ENCODE measurements at regions not wholly inside any gene's neighbourhood (a gene's known extent, or its start where the extent isn't known, plus 50 kb on each side); places are given as distances from the start of the nearest gene placed in this dataset.

DNA sequence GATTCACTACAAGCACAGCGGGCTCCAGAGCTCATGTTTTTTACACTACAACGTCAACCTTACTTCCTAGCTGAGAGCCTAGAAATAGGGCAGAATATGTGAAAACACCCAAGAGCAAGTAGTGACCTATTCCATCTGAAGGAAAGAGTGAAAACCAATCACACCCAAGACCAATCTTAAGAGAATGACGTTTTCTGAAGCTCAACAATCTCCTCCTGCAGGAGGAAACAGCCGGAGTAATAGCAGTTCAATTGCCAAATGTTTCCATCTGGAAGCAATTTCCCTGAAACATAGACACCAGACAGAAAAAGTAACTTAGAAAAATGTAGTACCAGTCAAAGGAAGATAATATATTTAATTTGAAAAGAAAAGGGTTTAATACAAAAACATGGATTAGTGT is 142.4 kb downstream of the ANXA5 start (continued):
- TF ChIP-seq SIN3B (IDR thresholded peaks at IDR 0.05; ENCODE audit: low read depth) (no peak), CBX2 (IDR thresholded peaks at IDR 0.05; ENCODE audit: insufficient read depth, low read length, poor library complexity, severe bottlenecking) (no peak), ZNF785 (CRISPR knock-in tag; IDR thresholded peaks at IDR 0.05) (no peak), ZNF174 (CRISPR knock-in tag; IDR thresholded peaks at IDR 0.05) (no peak), SMARCE1 (IDR thresholded peaks at IDR 0.05) (no peak), MCM5 (IDR thresholded peaks at IDR 0.05; ENCODE audit: low read depth) (no peak), GABPB1 (CRISPR knock-in tag; IDR thresholded peaks at IDR 0.05) (no peak), ELF2 (CRISPR knock-in tag; IDR thresholded peaks at IDR 0.05) (no peak), NFRKB (IDR thresholded peaks at IDR 0.05; ENCODE audit: low read depth) (no peak), ZNF431 (CRISPR knock-in tag; IDR thresholded peaks at IDR 0.05) (no peak), TCF7 (IDR thresholded peaks at IDR 0.05; ENCODE audit: borderline replicate concordance) (no peak)
- TF ChIP-seq, protein P1, sequence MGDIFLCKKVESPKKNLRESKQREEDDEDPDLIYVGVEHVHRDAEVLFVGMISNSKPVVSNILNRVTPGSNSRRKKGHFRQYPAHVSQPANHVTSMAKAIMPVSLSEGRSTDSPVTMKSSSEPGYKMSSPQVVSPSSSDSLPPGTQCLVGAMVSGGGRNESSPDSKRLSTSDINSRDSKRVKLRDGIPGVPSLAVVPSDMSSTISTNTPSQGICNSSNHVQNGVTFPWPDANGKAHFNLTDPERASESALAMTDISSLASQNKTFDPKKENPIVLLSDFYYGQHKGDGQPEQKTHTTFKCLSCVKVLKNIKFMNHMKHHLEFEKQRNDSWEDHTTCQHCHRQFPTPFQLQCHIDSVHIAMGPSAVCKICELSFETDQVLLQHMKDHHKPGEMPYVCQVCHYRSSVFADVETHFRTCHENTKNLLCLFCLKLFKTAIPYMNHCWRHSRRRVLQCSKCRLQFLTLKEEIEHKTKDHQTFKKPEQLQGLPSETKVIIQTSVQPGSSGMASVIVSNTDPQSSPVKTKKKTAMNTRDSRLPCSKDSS (IDR thresholded peaks at IDR 0.05; ENCODE audit: low read depth, partially characterized antibody) = no peak
- TF ChIP-seq, protein P2, sequence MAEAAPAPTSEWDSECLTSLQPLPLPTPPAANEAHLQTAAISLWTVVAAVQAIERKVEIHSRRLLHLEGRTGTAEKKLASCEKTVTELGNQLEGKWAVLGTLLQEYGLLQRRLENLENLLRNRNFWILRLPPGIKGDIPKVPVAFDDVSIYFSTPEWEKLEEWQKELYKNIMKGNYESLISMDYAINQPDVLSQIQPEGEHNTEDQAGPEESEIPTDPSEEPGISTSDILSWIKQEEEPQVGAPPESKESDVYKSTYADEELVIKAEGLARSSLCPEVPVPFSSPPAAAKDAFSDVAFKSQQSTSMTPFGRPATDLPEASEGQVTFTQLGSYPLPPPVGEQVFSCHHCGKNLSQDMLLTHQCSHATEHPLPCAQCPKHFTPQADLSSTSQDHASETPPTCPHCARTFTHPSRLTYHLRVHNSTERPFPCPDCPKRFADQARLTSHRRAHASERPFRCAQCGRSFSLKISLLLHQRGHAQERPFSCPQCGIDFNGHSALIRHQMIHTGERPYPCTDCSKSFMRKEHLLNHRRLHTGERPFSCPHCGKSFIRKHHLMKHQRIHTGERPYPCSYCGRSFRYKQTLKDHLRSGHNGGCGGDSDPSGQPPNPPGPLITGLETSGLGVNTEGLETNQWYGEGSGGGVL (CRISPR knock-in tag; IDR thresholded peaks at IDR 0.05) = no peak
- TF ChIP-seq, protein P3, sequence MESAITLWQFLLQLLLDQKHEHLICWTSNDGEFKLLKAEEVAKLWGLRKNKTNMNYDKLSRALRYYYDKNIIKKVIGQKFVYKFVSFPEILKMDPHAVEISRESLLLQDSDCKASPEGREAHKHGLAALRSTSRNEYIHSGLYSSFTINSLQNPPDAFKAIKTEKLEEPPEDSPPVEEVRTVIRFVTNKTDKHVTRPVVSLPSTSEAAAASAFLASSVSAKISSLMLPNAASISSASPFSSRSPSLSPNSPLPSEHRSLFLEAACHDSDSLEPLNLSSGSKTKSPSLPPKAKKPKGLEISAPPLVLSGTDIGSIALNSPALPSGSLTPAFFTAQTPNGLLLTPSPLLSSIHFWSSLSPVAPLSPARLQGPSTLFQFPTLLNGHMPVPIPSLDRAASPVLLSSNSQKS (CRISPR knock-in tag; IDR thresholded peaks at IDR 0.05) = no peak

All from K562 (cell line).